Effector memory CD4-positive, alpha-beta T cell (primary cell): ENCODE measurements at regions not wholly inside any gene's neighbourhood (a gene's known extent, or its start where the extent isn't known, plus 50 kb on each side); places are given as distances from the start of the nearest gene placed in this dataset.
"Not testable (repeated sequence)": the region's sequence is repeated elsewhere in the genome, so short reads cannot be mapped to it uniquely, and the experiment has no call there.

Experiments
- DNase-seq, 3 donors: peaks; one replicate each; pipeline ENCODE4 v3.0.0-alpha.2; 2020
- H3K27ac ChIP-seq: 2 replicates; pipeline ENCODE4 v1.7.0; 2013; ENCODE audit warnings: mild to moderate bottlenecking, low read length, moderate library complexity; ENCODE audit not compliant: insufficient read depth, poor library complexity, severe bottlenecking
- H3K27me3 ChIP-seq: replicated peaks from 2 replicates; pipeline ENCODE4 v1.7.0; 2013; ENCODE audit warnings: mild to moderate bottlenecking, low read length; ENCODE audit not compliant: insufficient read depth, control insufficient read depth, poor library complexity, severe bottlenecking
- H3K36me3 ChIP-seq: 2 replicates; pipeline ENCODE4 v1.7.0; 2013; ENCODE audit warnings: mild to moderate bottlenecking, low read length, moderate library complexity; ENCODE audit not compliant: control insufficient read depth, insufficient read depth
- H3K4me1 ChIP-seq: 2 replicates; pipeline ENCODE4 v1.7.0; 2013; ENCODE audit warnings: low read length, mild to moderate bottlenecking; ENCODE audit not compliant: control insufficient read depth, insufficient read depth, poor library complexity, severe bottlenecking
- H3K4me3 ChIP-seq: 2 replicates; pipeline ENCODE4 v1.7.0; 2013; ENCODE audit warnings: low read length, low read depth, mild to moderate bottlenecking; ENCODE audit not compliant: insufficient read depth, poor library complexity, severe bottlenecking
- H3K9me3 ChIP-seq: 2 replicates; pipeline ENCODE4 v1.7.0; 2013; ENCODE audit warnings: mild to moderate bottlenecking, low read length, moderate library complexity; ENCODE audit not compliant: control insufficient read depth

DNA sequence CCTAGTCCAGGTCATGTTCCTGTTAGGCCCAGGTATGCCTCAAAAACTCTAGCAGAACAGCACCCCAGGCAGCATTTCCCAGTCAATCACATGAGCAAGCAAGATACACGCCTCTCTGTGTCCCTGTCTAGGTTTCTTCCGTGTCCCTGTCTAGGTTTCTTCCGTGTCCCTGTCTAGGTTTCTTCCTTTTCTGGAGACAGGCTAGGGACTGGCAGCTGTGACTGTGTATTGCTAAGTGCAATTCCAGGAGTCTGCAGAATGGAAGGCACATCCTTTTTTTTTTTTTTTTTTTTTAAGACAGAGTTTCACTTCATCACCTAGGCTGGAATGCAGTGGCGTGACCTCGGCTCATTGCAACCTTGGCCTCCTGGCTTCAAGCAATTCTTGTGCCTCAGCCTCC, 77.6 kb downstream of the SETD4 start:
- Histone ChIP-seq H3K36me3 (no peaks in the 10 kb centered on the region), H3K4me1 (no peaks in the 10 kb centered on the region), H3K9me3 (no peaks in the 10 kb centered on the region), H3K27me3 (no peaks in the 10 kb centered on the region), H3K27ac (no peak overlapping the region), H3K4me3 (no peak overlapping the region)
- no peak for DNase-seq

DNA sequence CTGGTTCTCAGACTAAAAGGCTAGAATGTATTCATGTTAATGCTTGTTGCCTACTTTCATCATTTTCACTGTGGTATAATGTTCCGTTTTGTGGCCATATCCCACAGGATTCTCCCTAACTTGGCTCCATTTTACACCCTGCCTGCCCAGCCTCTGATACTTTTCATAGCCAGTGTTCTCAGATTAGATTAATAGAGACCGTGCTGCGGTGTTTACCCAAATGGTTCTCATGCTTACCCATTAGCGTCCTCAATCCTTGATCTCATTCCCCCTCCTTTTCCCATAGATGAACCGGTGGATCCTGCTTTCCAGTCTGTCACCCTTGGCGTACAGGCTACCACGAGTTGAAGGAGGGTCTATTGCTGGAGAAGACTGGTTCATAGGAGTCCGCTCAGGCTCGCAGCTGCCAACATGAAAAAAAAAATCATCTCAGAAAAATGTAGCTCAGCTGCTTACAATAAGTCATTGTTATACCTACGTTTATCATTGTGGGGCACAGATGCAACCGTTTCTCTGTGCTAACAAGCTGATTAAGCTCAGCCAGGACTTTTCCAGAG, 78.7 kb downstream of the SETD4 start:
- Histone ChIP-seq H3K9me3 (no peaks in the 10 kb centered on the region), H3K27me3 (no peaks in the 10 kb centered on the region), H3K27ac (no peak overlapping the region), H3K4me1 (no peaks in the 10 kb centered on the region), H3K36me3 (no peaks in the 10 kb centered on the region), H3K4me3 (no peak overlapping the region)
- DNase-seq, result no peak

DNA sequence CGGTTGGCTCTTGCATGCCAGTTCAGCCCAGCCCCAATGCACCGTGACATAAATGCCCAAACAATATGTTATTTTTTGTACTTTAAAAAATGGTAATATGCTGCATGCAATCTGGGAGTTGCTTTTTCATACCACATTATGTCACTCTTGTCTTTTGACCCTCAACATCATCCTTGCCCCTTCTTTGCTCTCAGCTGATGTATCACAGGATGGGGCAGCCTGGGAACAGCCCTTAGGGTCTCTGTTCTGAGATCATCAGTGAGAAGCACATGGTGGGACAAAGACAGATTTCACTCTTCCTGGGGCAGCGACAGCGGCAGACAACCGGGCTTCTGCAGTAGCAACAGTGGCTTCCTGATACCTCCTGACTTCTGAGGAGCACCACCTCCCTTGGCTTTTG, 79.5 kb downstream of the SETD4 start:
- no peak for DNase-seq
- no peaks in the 10 kb centered on the region for H3K27me3 ChIP-seq
- H3K36me3 ChIP-seq, result no peaks in the 10 kb centered on the region
- no peak overlapping the region for H3K27ac ChIP-seq
- H3K4me3 ChIP-seq, result no peak overlapping the region
- H3K9me3 ChIP-seq, result no peaks in the 10 kb centered on the region
- H3K4me1 ChIP-seq, result no peaks in the 10 kb centered on the region

DNA sequence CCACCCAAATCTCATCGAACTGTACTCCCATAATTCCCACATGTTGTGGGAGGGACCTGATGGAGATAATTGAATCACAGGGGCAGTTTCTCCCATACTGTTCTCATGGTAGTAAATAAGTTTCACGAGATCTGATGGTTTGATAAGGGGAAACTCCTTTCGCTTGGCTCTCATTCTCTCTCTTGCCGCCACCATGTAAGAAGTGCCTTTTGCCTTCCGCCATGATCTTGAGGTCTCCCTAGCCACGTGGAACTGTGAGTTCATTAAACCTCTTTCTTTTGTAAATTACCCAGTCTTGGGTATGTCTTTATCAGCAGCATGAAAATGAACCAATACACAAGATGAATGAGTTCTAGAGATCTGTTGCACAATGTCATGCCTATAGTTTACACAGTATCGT, 82.5 kb downstream of the SETD4 start:
- not testable (repeated sequence) for H3K36me3 ChIP-seq, DNase-seq, H3K27me3 ChIP-seq, H3K9me3 ChIP-seq, H3K4me1 ChIP-seq, H3K4me3 ChIP-seq, H3K27ac ChIP-seq

DNA sequence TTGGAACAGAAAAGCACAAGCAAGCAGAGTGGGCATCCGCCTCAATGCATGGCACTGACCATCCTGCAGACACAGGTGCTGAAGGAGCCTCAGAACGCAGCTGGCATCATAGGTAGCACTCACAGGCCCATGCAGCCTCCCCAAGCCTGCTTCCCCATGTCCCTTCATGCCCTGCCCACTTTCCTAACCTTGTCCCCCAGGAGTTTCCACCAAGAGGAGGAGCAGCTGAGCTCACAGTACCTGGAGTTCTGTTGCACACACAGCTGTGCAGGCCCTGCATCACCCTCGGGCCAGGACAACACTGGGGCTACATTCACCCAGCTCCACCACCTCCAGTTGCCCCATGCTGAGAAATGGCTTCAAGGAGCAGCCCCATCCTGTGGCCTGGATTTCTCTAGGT, 83.4 kb downstream of the SETD4 start:
- no peaks in the 10 kb centered on the region for H3K4me1 ChIP-seq
- H3K36me3 ChIP-seq, result no peaks in the 10 kb centered on the region
- H3K27me3 ChIP-seq, result no peaks in the 10 kb centered on the region
- H3K27ac ChIP-seq, result no peak overlapping the region
- no peak overlapping the region for H3K4me3 ChIP-seq
- no peaks in the 10 kb centered on the region for H3K9me3 ChIP-seq
- no peak for DNase-seq

DNA sequence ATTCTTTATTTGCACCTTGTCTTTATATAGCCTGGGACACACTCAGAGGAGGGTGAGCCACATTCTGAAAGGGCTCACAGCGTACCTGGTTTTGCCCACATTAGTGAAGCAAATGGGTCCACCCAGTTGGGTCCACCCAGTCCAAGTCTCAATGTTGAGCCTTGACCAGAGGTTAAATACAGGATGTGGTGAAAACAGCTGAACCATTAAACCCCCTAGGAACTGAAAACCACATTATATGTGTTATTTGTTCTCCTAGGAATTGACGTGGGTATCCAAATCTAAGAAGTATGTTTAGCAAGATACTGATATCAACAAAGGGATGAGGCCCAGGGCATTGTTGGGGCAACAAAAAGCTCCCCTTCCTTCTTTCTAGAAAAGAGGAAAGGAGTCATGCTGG, 83.8 kb downstream of the SETD4 start:
- Histone ChIP-seq H3K27ac (no peak overlapping the region), H3K36me3 (no peaks in the 10 kb centered on the region), H3K4me3 (no peak overlapping the region), H3K9me3 (no peaks in the 10 kb centered on the region), H3K27me3 (no peaks in the 10 kb centered on the region), H3K4me1 (no peaks in the 10 kb centered on the region)
- DNase-seq, result no peak

DNA sequence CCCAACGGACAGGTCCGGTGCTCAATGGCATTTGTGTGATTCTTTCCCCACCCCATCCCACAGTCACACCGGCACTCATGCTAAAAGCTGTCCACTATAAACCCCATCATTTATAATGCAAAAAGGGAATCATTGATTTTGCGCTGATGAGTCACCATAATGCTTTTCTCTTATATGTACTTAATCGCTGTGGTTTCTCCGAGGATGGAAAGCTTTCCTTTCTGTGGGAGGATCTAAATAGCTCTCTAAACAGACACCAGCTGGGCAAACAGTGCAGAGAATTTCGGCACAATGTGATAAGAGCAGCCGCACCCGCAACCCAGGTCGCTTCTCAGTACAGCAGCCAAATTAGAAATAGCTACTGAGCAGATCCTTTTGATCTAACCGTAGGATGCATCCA, 85.6 kb downstream of the SETD4 start:
- Histone ChIP-seq H3K4me1 (no peaks in the 10 kb centered on the region), H3K9me3 (no peaks in the 10 kb centered on the region), H3K27ac (no peak overlapping the region), H3K36me3 (no peaks in the 10 kb centered on the region), H3K27me3 (no peaks in the 10 kb centered on the region), H3K4me3 (no peak overlapping the region)
- no peak for DNase-seq

DNA sequence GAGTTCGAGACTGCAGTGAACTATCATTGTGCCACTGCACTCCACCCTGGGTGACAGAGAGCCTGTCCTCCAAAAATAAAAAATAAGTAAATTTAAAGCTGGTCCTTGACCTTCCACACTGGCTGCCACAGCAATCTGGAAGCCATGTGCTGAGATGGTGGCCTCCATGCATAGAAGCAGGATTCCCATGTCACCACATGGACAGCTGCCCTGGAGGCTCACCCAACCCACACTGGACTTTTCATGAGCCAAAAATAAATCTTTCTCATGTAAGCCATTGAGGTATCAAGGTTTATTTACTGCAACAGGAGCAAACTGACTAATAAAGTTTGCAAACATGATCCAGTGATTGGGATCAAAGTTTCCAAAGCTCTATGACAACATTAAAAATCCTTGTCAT, 88.5 kb downstream of the SETD4 start:
- H3K27ac ChIP-seq, result no peak overlapping the region
- no peaks in the 10 kb centered on the region for H3K27me3 ChIP-seq
- H3K4me1 ChIP-seq, result no peaks in the 10 kb centered on the region
- no peak overlapping the region for H3K4me3 ChIP-seq
- no peaks in the 10 kb centered on the region for H3K36me3 ChIP-seq
- DNase-seq, result no peak
- no peaks in the 10 kb centered on the region for H3K9me3 ChIP-seq

DNA sequence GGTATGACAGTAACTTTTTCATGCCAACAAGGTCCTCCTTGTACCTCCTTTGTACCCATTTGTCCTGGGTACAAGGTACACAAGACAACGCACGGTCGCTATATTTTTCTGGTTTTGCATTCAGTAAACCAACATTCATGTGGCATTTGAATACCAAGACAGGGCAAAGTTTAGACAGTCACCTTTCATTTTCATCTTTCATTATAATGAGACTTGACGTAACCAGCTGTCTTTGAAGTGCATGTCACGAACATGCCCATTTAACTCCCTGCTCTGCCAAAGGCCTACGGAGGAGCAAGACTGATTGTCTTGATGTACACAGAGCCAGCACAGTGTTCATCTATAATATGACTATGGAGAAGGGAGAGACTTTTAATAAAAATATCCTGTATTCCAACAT, 91.0 kb downstream of the SETD4 start:
- H3K27me3 ChIP-seq, result no peaks in the 10 kb centered on the region
- H3K36me3 ChIP-seq, result no peaks in the 10 kb centered on the region
- no peaks in the 10 kb centered on the region for H3K9me3 ChIP-seq
- no peak overlapping the region for H3K4me3 ChIP-seq
- DNase-seq, result no peak
- H3K27ac ChIP-seq, result no peak overlapping the region
- H3K4me1 ChIP-seq, result no peaks in the 10 kb centered on the region

DNA sequence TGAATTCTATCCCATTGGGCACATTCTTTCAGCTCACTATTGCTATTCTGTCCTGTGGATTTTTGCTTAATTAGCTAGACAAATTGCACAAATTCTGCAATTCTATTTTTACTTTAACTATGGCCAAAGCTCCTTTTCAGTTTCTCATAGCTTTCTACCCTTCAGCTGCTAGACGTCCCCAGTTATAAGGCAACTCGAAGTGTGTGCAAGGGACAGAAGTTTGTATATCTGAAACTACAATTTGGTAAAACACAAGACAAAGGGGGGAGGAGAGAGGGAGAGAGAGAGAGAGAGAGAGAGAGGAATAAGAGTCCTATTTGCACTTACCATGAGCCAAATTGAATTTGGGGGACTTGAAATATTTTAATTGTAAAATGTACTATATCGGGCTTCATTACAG, 91.8 kb downstream of the SETD4 start:
- Histone ChIP-seq H3K4me3 (no peak overlapping the region), H3K27me3 (no peaks in the 10 kb centered on the region), H3K9me3 (no peaks in the 10 kb centered on the region), H3K36me3 (no peaks in the 10 kb centered on the region), H3K4me1 (no peaks in the 10 kb centered on the region), H3K27ac (no peak overlapping the region)
- no peak for DNase-seq

DNA sequence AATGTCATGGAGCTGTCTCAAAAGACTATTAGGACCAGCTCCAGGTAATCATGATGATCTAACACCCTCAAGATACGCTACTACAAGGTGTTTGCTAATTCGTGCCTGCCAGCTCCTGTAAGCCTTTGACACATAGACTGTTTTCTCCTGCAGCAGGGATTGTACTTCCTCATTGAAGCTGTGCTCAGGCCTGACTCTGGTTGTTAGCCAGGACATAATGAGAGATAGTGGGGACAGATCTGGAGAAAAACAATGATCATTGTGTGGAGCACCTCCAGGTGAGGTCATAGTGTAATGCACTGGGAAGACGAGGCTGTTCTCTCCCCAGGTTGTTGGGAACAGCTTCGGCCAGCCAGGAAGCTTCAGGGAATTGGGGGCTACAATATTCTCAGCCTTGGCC, 94.6 kb downstream of the SETD4 start:
- H3K4me3 ChIP-seq, result no peak overlapping the region

More for the DNA sequence above, 94.6 kb downstream of the SETD4 start:
- no peak for DNase-seq
- H3K27ac ChIP-seq, result no peak overlapping the region
- no peaks in the 10 kb centered on the region for H3K36me3 ChIP-seq
- no peaks in the 10 kb centered on the region for H3K27me3 ChIP-seq
- no peaks in the 10 kb centered on the region for H3K9me3 ChIP-seq
- H3K4me1 ChIP-seq, result no peaks in the 10 kb centered on the region
